HG03342 (cell line): ENCODE measurements at regions not wholly inside any gene's neighbourhood (a gene's known extent, or its start where the extent isn't known, plus 50 kb on each side); places are given as distances from the start of the nearest gene placed in this dataset.

Source experiments
- ATAC-seq: cut with Tn5 transposase; IDR thresholded peaks from one replicate; pipeline ENCODE4 v1.9.1; 2021; ENCODE audit warnings: mild to moderate bottlenecking, moderate library complexity; ENCODE audit not compliant: unreplicated experiment

DNA sequence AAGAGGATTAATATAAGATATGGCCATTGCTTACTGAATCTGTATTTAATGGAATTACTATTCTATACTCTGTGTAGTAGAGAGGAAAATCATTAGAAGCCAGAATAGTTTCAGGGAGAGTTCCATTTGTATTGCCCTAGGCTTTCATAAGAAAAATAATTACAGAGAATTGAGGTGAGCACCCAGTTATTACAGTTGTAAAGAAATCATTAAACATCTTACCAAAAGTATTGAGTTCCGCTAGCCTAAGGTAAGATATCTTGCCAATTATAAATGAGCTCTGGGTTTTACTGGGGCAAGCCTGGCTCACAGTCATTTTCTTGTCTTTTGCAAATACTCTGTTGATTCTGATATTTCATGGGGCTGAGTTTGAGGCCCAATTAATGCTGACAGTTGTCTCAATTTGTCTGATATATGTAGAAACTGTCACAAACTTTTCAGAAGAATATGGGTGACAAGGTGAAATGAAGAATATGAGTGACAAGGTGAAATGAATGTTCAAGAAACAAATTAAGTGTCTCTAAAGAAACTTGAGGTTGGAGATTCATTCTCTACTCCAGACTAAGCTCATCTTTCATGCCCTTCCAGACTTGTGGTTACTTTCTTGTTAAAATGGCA is 127.8 kb downstream of the PTGER3 start:
- ATAC-seq = no peak
